GM18505 (cell line): ENCODE measurements at regions not wholly inside any gene's neighbourhood (a gene's known extent, or its start where the extent isn't known, plus 50 kb on each side); places are given as distances from the start of the nearest gene placed in this dataset.

Experiments used
- ATAC-seq: cut with Tn5 transposase; IDR thresholded peaks from one replicate; pipeline ENCODE4 v1.9.1; 2021; ENCODE audit not compliant: unreplicated experiment
- POLR2A ChIP-seq: IDR thresholded peaks from 4 replicates; pipeline ENCODE4 v1.6.1; 2011; ENCODE audit warnings: borderline replicate concordance; ENCODE audit not compliant: insufficient read depth, insufficient read length; ENCODE audit errors: extremely low read depth

GRCh38 chr3:127092776-127093175 lies 100.2 kb upstream of the PRR23E start:
- no peak for TF ChIP-seq POLR2A
- no peak for ATAC-seq

GRCh38 chr3:127093312-127093711 lies 99.6 kb upstream of the PRR23E start:
- no peak for ATAC-seq
- TF ChIP-seq POLR2A = no peak

GRCh38 chr3:127095774-127096173 lies 97.2 kb upstream of the PRR23E start:
- no peak for TF ChIP-seq POLR2A
- no peak for ATAC-seq

- ATAC-seq = no peak
- no peak for TF ChIP-seq POLR2A
Measured at GRCh38 chr3:127096256-127097071, 96.5 kb upstream of the PRR23E start.

- TF ChIP-seq POLR2A = no peak
- no peak for ATAC-seq
Measured at GRCh38 chr3:127097072-127097405, 95.9 kb upstream of the PRR23E start.

GRCh38 chr3:127097481-127097880 lies 95.5 kb upstream of the PRR23E start:
- ATAC-seq = no peak
- TF ChIP-seq POLR2A = no peak

GRCh38 chr3:127099982-127100381 lies 92.9 kb upstream of the PRR23E start:
- no peak for ATAC-seq

GRCh38 chr3:127100459-127101410 lies 92.2 kb upstream of the PRR23E start:
- TF ChIP-seq POLR2A = no peak
- no peak for ATAC-seq

More at GRCh38 chr3:127099982-127100381, 92.9 kb upstream of the PRR23E start:
- TF ChIP-seq POLR2A = no peak

- no peak for TF ChIP-seq POLR2A
- ATAC-seq = no peak
Measured at GRCh38 chr3:127101411-127102187, 91.3 kb upstream of the PRR23E start.

GRCh38 chr3:127102188-127102520 lies 90.8 kb upstream of the PRR23E start:
- ATAC-seq = no peak
- TF ChIP-seq POLR2A = no peak

- no peak for TF ChIP-seq POLR2A
- ATAC-seq = no peak
Measured at GRCh38 chr3:127102587-127102986, 90.3 kb upstream of the PRR23E start.

- ATAC-seq = no peak
- no peak for TF ChIP-seq POLR2A
Measured at GRCh38 chr3:127103080-127103479, 89.9 kb upstream of the PRR23E start.

GRCh38 chr3:127104586-127104985 lies 88.3 kb upstream of the PRR23E start:
- ATAC-seq = no peak
- TF ChIP-seq POLR2A = no peak

GRCh38 chr3:127105587-127105986 lies 87.3 kb upstream of the PRR23E start:
- no peak for TF ChIP-seq POLR2A
- ATAC-seq = no peak

- TF ChIP-seq POLR2A = no peak
- no peak for ATAC-seq
Measured at GRCh38 chr3:127106053-127106452, 86.9 kb upstream of the PRR23E start.
